A673 (cell line): ENCODE measurements at regions not wholly inside any gene's neighbourhood (a gene's known extent, or its start where the extent isn't known, plus 50 kb on each side); places are given as distances from the start of the nearest gene placed in this dataset.

Source experiments
- BruUV-seq: library from RNA; stranded (reverse); fragments of 400-500 nt; replicated peaks from 2 replicates; lab custom pipeline; 2021; lab: Mats Ljungman, UMichigan
- CTCF ChIA-PET: fragments of 300-600 bp; sonication (Branson Sonifier 250); formaldehyde crosslinking; loops from one replicate; lab custom pipeline; 2022; ENCODE audit warnings: antibody characterized with exemption; lab: Charles Lee
- POLR2A ChIA-PET: fragments of 300-600 bp; sonication (Branson Sonifier 250); formaldehyde crosslinking; loops from one replicate; lab custom pipeline; 2022; ENCODE audit warnings: antibody characterized with exemption; ENCODE audit not compliant: low non-redundant PET; lab: Charles Lee
- DNase-seq: peaks from one replicate; pipeline ENCODE4 v3.0.0-alpha.2; 2015; ENCODE audit warnings: low spot score
- H3K27ac ChIP-seq: fragments of 200-600 bp; sonication (generic); 2 replicates; pipeline ENCODE4 v1.5.1; 2016; ENCODE audit warnings: mixed run types, low read depth, mild to moderate bottlenecking, mixed read lengths, antibody characterized with exemption, low read length; ENCODE audit not compliant: poor library complexity, severe bottlenecking
- H3K27me3 ChIP-seq: fragments of 200-600 bp; sonication (generic); replicated peaks from 2 replicates; pipeline ENCODE4 v1.6.1; 2017; ENCODE audit warnings: mixed run types, low read depth, mild to moderate bottlenecking, mixed read lengths, antibody characterized with exemption, low read length; ENCODE audit not compliant: insufficient read depth, poor library complexity
- H3K36me3 ChIP-seq: fragments of 200-600 bp; sonication (generic); 2 replicates; pipeline ENCODE4 v1.6.1; 2016; ENCODE audit warnings: mixed run types, mild to moderate bottlenecking, mixed read lengths, antibody characterized with exemption, low read length; ENCODE audit not compliant: insufficient read depth, poor library complexity, severe bottlenecking
- H3K4me1 ChIP-seq: fragments of 200-600 bp; sonication (generic); 2 replicates; pipeline ENCODE4 v1.6.1; 2017; ENCODE audit warnings: mixed run types, mild to moderate bottlenecking, mixed read lengths, antibody characterized with exemption, low read length; ENCODE audit not compliant: insufficient read depth, poor library complexity, severe bottlenecking
- H3K4me3 ChIP-seq: fragments of 200-600 bp; sonication (generic); 2 replicates; pipeline ENCODE4 v1.5.1; 2016; ENCODE audit warnings: low read depth, mixed run types, mild to moderate bottlenecking, mixed read lengths, low read length; ENCODE audit not compliant: poor library complexity, severe bottlenecking
- H3K9me3 ChIP-seq: fragments of 200-600 bp; sonication (generic); 2 replicates; pipeline ENCODE4 v1.6.1; 2016; ENCODE audit warnings: mixed run types, low read depth, mild to moderate bottlenecking, mixed read lengths, antibody characterized with exemption, low read length; ENCODE audit not compliant: poor library complexity, severe bottlenecking
- CTCF ChIP-seq: fragments of 300-800, 200-600 bp; sonication (generic); conservative IDR thresholded peaks from 2 replicates; pipeline ENCODE4 v1.5.1; 2017; ENCODE audit warnings: low read depth, mild to moderate bottlenecking, antibody characterized with exemption, low read length, moderate library complexity, mixed read lengths
- EZH2 ChIP-seq: fragments of 200-600 bp; sonication (generic); IDR thresholded peaks from 2 replicates; pipeline ENCODE4 v1.6.1; 2017; ENCODE audit warnings: borderline replicate concordance, low read depth, mild to moderate bottlenecking, mixed read lengths, antibody characterized with exemption, low read length; ENCODE audit not compliant: poor library complexity, severe bottlenecking
- intact Hi-C: fragments of 100-400 bp; cut with micrococcal nuclease; formaldehyde crosslinking; loops from one replicate; pipeline ENCODE4 v1.10.0; 2022; ENCODE audit not compliant: unreplicated experiment

- Histone ChIP-seq H3K27ac (no peak overlapping the region), H3K4me3 (no peak overlapping the region), H3K9me3 (no peaks in the 10 kb centered on the region), H3K4me1 (no peaks in the 10 kb centered on the region), H3K27me3 (no peaks in the 10 kb centered on the region), H3K36me3 (no peaks in the 10 kb centered on the region)
- ChIA-PET POLR2A (no interaction called here), CTCF (no interaction called here)
- intact Hi-C loops, result no loop called here
- no peak for DNase-seq
- no peak for TF ChIP-seq CTCF
- BruUV-seq, result no TSS peak
These were observed 351.2 kb downstream of the TRAM1L1 start for GRCh38 chr4:116734178-116734577.

GRCh38 chr4:116733370-116733769, 352.0 kb downstream of the TRAM1L1 start:
- Histone ChIP-seq H3K36me3 (no peaks in the 10 kb centered on the region), H3K27ac (no peak overlapping the region), H3K4me3 (no peak overlapping the region), H3K27me3 (no peaks in the 10 kb centered on the region), H3K4me1 (no peaks in the 10 kb centered on the region), H3K9me3 (no peaks in the 10 kb centered on the region)
- BruUV-seq, result no TSS peak
- intact Hi-C loops, result no loop called here
- ChIA-PET CTCF (no interaction called here), POLR2A (no interaction called here)
- DNase-seq, result no peak
- TF ChIP-seq EZH2, result no peak
- TF ChIP-seq CTCF, result no peak

- CTCF ChIA-PET, result no interaction called here
- Histone ChIP-seq H3K4me1 (no peaks in the 10 kb centered on the region), H3K36me3 (no peaks in the 10 kb centered on the region), H3K27ac (no peak overlapping the region), H3K27me3 (no peaks in the 10 kb centered on the region), H3K9me3 (no peaks in the 10 kb centered on the region), H3K4me3 (no peak overlapping the region)
- POLR2A ChIA-PET, result no interaction called here
- intact Hi-C loops, result loop anchor here (10.0 kb wide), 1 partner anchor 542 kb away; no protein-coding TSS in a partner anchor
- no TSS peak for BruUV-seq
- DNase-seq, result no peak
- TF ChIP-seq CTCF, result no peak
- no peak for TF ChIP-seq EZH2
These were observed 358.9 kb downstream of the TRAM1L1 start for GRCh38 chr4:116726523-116726922.
